ENCODE measurements at regions not wholly inside any gene's neighbourhood (a gene's known extent, or its start where the extent isn't known, plus 50 kb on each side); places are given as distances from the start of the nearest gene placed in this dataset.
"Not testable (repeated sequence)": the region's sequence is repeated elsewhere in the genome, so short reads cannot be mapped to it uniquely, and the experiment has no call there.

DNA sequence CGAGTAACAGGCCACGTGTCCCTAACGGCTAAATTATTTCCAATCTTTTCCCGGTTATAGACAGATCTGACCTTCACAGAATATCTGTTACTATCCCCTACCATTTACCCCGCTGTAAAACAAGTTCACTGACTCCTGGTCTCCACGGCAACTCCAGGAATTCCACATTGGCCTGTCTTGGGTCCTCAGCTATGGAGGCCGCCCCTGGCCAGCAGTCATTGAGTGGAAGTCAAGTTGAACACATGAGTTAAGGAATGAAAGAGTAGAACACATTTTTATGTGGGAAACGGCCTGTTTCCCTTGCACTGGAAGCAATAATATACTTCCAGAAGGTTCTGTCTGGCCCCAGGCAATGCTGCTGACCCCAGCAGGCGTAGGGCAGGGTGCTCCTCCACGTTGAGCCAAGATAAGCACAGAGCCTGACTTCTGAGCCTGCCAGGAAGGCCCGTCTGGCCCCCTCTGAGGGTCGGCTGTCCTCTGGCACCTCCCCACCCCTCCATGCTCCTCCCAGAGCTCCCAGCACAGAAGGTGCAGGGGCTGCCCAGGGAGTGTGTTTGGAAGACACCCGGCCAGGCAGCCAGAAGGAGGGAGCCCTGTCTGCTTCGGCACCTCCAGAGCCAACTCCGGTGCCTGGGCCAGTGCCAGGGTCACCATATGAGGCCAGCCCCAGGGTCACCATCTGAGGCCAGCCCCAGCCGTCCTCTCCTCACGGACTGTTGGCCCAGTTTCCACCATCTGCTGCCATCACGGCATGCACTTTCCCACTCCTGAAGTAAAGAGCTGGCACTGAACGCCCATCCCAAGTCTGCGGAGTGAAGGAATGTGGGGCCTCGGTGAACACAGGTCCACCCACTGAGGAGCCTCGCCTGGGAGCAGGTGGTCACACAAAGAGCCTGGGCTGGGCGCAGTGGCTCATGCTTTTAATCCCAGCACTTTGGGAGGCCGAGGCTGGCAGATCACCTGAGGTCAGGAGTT is 813.2 kb downstream of the BRD1 start:
- no peak for DNase-seq (ENCODE audit: low read depth)

DNA sequence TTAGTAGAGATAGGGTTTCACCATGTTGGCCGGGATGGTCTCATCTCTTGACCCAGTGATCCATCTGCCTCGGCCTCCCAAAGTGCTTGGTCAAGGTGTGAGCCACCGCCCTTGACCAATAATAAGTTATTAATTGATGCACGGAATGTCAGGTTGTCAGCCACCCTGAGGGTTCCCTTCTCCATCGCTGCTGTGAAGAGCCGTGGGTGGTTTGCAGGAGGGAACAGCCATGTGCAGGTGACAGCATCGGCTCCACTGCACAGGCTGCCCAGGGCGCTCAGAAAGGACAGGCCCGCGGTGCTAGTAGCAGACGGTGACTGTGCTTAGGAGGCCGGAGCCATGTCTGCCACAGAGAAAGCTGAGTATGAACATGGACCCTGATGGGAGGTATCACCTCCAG is 814.0 kb downstream of the BRD1 start:
- no peak for DNase-seq (ENCODE audit: low read depth)

DNA sequence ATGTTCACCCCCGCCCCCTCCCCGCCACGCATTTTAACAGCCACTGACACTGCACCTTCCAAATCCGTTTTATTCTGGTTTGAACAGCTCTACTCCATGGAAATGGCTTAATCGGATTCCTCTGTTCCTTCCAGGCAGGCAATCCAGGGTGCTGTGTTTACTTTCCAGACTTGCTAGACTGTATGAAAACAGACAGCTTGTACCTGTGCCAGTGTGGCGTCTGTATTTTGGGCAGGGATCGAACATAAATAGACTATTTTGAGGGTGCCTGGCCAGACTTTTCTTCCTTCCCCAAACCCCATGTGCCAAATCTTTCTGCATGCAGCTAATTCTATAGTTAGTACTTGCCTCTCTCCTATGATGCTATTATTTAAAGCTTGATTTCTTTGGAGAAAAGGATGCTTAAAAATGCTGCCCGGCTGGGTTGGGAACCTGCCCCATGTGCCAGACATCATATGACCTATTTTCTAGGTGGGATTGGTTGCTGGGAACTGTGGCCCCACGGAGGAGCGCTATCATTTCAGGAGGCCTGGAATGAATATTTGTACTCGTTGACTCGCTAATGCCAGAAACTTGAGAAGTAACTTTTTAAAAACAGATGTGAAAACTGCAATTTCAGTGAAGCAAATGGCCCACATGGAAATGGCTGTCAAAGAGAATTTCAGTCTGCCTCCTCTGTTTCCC is 814.8 kb downstream of the BRD1 start:
- DNase-seq (ENCODE audit: low read depth): no peak

DNA sequence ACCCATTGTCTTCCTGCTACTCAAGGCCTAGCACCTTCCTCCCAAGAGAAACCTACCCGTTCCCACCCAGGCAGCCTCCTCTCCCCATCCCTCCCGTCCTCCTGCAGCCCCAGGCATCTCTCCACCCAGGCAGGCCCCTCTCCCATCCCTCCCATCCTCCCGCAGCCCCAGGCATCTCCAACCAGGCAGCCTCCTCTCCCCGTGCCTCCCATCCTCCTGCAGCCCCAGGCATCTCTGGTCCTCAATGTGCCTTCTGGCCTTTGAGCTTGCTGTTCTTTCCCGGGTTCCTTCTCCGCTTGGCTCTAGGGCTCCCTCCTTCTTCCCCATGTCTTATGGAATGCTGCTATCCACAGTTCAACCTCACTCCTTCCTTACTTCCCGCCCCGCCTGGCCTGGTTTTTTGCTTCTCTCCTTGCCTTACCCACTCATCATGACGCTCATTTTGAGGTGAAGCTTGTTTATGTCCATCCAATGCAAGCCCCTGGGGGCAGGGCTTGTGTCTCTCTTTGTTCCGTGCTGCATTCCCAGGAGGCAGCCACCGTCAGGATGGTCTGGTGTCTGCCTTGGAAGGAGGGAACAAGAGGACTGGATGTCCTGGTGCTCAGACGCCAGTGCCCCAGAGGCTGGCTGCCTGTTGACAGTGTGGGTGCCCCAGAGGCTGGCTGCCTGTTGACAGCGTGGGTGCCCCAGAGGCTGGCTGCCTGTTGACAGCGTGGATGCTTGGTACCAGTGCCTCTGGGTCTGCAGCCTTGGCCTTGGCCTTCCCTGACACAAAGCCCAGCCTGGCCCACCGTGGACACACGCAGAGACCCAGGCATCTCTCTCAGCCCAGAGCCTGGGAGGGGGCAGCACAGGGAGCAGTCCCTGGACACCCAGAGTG is 815.7 kb downstream of the BRD1 start:
- no peak for DNase-seq (ENCODE audit: low read depth)

DNA sequence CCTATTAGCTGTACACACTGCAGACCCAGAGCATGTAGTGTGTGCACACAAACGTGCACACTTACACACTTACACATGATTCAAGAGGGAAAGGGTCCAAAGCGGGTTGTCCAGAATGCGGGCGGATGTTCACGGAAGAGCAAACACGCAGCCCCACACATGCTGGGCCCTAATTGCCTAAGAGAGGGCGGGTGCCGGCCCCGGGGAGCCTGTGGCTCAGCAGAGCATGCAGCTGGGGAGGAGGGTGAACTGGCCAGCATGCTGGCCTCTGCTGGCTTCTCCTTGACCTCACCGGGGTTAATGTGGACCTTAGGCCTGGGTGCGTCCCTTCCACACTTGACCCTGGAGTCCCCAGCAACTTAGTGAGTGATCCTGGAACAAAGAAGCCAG is 816.3 kb downstream of the BRD1 start:
- DNase-seq (ENCODE audit: low read depth): no peak

DNA sequence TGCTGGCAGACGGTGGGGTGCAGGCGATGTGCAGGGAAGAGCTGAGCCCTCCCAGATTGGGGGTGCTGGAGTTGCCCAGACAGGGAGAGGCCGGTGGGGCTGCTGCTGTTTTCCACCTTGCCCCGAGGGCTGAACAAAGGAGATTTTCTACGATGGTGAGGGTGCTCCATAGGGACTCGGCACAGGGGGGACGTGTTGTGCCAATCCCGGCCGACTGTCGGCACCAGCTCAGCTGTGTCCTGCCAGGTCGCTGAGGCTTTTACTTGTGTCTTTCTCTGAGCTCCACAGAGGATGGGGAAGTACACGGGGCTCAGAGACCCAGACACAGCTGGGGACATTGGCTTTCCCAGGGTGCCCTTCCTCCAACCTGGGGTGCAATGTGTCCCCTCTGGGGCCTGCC is 816.8 kb downstream of the BRD1 start:
- no peak for DNase-seq (ENCODE audit: low read depth)

DNA sequence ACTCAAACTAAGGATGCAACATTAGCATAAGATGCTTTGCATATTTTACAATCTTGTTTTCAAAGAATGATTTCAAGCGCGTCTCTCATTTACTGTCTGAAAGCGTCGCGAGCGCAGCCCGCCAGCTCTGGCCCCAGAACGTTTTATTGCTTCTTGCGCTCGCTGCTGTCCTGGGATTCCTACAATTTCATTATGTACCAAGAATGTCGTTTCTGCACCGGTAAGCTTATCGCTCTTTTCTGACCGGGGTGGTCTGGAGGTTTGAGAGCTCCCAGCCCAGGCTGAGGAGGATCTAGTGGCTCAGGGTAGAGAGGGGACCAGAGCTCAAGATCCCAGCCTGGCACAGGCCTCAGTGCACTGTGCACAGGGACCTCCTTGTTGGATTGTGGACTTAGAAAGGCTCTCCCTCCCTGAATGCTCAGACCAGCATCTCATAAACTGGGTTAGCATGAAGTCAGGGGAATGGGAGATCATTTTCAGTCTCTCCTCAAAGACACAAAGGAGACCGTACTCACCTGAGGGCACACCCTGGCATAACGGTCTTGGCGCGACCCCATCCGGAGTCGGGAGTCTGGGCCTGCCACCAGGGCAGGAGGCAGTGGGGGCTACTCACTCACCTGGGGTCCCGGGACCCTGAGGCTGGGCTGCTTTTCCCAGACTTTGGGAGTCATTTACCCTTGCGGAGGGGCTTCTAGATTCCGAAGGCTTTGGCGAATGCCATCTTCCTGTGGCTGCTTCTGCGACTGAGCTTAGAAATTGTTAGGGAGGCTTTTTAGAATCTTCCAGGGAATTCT is 817.4 kb downstream of the BRD1 start:
- DNase-seq (ENCODE audit: low read depth): no peak

DNA sequence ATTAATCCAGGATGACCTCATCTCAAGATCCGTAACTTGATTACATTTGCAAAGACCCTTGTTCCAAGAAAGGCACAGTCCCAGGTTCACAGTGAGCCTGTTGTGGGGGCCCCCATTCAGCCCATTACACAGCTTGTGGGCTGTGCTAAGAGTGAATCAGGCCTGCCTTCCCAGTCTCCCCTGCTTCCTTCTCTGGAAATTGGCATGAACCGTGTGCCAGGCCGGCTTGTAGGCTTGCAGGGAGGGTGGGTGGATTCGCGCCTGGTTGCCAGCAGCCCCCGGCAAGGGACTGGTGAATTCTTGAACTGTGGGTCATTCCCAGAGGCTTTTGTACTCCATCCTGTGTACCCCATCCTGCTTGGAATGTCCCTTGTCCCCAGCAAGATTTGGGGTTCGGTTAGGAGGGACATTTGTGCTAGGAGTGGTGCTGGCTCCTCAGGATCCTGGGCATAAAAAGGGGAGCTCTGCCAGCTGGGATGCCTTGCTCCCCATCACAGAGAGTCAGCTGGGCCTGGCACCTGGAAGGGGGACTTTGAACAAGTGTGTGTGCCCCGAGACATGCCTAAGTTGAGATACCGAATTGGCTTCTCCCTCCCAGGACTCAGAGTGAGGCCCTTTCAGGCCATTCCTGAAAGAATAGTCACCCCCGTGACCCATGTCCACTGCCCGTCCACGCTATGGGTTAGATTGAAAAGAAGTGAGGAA is 818.2 kb downstream of the BRD1 start:
- no peak for DNase-seq (ENCODE audit: low read depth)

DNA sequence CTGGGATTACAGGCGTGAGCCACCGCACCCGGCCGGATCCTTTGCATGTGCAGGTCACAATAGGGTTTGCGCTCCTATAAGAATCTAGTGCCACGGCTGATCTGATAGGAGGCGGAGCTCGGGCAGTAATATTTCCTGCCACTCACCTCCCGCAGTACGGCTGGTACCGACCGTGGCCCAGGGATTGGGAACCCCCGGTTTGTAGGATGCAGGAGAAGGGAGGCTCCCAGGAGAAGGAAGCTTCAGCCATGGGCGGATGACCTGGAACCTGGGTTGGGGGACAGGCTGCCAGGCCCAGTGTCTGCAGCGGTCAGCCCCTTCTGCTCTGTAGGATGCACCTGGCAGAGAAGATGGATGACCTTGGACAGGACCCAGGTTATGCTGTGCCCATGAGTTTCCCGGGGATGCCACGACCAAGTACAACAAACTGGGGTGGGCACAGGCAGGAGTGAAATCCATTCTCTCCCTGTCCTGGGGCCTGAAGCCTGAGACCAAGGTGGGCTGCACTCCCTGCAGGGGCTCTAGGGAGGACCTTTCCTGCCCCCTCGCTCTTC is 818.9 kb downstream of the BRD1 start:
- DNase-seq (ENCODE audit: low read depth): no peak

DNA sequence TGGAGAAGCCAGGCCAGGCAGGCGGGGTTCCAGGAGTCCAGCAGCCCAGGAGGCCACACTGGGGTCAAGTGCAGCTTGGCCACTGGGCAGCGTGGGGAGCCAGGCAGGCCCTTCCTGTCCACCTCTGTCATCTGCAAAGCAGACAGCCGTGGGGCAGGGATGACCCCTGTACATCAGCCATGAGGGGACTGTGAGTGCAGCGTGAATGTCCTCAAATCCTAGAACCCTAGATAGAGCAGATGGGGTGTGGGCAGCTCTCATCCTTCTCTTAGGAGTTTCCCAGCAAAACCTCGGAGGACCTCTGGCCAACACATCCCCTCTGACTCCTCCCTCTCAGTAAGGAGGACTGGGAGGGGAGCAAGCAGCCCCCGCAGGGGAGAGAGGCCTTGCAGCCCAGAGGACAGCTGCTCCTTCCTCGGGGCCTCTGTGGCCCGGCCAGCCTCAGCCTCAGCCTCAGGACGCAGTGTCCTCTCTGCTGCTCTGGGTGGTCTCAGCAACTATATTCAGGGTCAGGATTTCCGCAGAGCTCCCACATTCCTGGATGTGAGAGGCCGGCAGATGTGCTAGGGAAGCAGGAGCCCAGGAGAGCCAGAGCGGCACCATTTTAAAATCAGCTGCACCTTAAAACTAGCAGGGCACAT is 820.5 kb downstream of the BRD1 start:
- no peak for DNase-seq (ENCODE audit: low read depth)

DNA sequence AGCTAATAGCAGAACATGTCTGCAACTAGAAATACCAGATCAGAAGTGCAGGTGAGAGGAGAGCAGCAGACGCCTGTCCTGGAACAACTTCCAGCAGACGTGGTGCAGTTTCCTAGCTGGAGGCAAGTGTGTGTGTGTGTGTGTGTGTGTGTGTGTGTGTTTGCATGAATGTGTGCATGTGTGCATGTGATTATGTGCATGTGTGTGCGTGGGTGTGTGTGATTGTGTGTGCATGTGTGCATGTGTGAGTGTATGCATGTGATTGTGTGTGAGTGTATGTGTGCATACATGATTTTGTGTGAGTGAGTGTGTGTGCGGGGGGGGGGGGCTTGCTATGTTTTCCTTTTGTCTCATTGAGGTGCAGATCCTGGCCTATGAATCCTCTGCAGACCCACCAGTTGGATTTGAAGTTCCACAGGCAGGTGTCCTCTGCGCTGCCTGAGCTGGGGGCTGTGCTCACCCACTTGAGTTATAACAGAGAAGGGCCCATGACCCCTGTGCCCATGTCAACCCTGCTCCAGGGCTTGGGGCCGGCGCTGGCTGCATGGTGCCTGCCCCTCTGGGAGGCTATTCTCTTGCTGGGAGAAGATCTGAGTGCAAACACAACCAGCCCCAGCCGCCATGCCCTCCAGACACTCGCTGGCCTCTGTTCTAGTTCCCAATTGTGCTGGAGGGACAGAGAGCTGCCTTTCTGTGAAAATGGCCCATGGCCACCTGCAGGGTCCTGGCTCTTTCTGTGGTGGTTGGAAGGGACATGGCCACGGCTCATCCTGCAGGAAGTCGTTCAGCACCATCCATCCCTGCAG is 821.3 kb downstream of the BRD1 start:
- no peak for DNase-seq (ENCODE audit: low read depth)

DNA sequence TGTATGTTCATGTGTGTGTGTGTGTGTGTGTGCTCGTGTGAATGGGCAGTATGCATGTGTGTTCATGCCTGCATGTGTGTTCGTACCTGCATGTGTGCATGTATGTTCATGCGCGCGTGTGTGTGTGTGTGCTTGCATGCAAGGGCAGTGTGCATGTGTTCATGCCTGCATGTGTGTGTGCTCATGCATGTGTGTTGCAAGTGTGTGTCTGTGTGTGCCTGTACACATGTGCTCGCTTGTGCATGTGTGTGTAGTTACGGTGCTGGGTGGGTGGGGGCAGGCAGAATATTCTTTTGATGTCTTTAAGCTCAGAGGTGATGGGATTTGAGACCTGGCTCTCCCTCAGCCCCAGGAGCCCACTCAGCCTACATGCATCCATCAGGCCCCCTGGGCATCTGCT is 822.1 kb downstream of the BRD1 start:
- no peak for DNase-seq (ENCODE audit: low read depth)

DNA sequence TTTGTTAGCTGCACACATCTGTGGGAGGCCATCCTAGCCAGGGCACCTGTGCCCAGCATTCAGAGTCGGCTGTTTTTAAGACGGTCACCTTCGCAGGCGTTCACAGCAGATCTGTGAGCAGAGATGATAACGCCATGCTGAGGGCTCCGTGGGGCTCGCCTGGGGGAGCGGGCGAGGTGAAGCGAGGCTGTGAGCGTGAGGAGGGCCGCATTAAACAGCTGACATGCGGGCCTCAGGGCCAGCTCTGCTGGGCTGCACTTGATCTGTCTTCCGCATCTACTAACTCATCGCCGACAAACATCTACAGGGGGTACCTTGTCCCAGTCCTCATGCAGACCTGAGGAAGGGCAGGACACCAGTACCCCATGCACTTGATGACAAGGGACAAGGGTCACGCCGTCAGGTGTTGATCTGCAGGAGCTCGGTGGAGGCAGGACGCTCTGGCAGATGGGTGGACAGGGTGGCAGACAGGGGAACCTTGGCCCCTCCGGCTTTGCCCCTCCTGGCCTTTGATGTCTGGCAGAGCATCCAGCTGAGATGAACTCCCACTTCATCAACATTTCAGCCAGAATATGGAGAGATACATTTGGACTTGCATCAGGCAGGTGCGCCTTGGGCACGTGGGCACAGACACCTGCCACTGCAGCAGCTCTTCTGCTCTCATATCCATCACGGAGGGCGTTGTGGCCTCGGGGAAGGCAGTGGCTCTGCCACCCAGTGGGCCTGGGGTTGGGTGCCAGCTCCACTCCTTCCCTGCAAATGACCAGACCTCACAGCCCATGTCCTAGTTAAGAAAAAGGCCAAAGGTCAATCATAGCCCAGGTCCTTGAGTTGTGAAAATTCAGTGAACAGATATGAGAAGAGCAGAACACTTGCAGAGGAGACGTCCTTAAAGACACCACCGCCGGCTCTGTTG is 822.9 kb downstream of the BRD1 start:
- DNase-seq (ENCODE audit: low read depth): no peak

DNA sequence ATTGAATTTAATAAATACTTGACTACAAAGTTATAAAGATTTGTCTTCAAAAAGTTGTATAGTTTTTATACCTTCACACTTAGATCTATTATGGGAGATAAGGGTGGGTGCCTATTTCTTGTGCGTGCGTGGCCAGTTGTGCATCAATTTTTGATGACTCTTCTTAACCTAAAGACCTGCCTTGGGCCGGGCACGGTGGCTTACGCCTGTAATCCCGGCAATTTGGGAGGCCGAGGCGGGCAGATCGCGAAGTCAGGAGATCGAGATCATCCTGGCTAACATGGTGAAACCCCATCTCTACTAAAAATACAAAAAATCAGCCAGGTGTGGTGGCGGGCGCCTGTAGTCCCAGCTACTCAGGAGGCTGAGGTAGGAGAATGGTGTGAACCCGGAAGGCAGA is 830.1 kb downstream of the BRD1 start:
- not testable (repeated sequence) for DNase-seq (ENCODE audit: low read depth)

DNA sequence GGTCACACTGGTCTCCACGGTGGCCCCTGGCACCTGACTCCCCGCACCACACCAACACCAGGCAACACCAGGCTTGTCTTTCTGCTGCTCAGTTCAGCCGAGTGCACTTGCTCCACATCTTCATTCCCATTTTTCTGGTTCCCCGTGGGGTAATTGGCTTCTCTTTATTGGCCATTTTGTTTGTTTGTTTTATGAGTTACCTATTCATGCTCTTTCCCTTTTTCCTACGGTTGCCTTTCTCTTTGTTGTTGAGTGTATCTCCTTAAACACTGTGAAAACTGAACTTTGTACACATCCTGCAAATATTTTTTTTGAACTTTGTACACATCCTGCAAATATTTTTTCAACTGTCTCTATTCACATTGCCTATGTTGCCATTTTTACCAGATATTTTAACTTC is 834.0 kb downstream of the BRD1 start:
- DNase-seq (ENCODE audit: low read depth): no peak

DNA sequence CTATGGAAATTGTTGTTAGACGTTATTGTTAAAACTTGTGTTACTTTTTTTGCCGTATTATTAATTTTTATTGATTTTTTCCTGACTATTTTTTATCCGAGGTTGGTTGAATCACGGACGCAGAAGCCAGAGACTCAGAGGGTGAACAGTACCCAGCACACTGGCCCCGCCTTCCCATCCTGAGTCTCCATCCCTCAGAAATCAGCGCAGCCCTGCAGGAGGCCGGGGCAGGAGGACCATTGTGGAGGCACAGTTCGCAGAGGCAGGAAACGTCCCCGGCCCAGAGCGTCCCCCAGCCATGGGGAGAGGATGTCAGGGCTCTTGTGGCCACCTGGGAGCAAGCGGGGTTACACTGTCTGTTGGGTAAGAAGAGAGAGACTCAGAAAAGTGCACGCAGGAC is 843.0 kb downstream of the BRD1 start:
- DNase-seq (ENCODE audit: low read depth): no peak

DNA sequence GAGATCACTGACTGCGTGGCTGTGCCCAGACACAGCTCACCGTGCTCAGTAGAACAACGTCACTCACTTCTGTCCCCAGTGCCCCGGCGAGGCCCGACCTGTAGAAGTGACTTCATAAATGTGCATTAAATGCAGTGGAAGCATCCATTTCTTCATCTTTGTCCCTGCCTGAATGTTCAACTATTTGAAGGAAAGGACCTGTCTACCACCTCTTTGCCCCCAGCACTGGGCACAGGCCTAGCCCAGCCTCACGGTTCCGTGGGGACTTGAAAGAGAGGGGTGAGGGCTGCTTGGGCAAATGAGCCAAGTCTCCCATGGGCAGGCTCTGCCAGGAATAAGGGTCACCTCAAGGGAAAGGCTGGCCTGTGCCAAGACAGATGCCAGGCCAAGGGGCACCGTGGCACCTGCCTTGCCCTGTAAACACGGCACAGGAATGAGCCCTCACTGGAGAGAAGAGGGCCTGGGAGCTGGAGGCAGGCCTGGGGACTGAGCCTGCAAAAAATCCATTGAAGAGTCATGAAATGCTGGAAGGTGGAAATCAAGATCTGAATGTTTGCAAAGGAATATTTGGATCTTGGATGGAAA is 845.3 kb downstream of the BRD1 start:
- no peak for DNase-seq (ENCODE audit: low read depth)
